ENCODE measurements at regions not wholly inside any gene's neighbourhood (a gene's known extent, or its start where the extent isn't known, plus 50 kb on each side); places are given as distances from the start of the nearest gene placed in this dataset.

- Mint-ChIP-seq H3K9me3 (ENCODE audit: low read depth) (peaks cover 13% of the 10 kb centered on the region), H3K27ac (no peak overlapping the region), H3K27me3 (peaks cover 5% of the 10 kb centered on the region), H3K4me1 (ENCODE audit: low read depth) (peaks cover 26% of the 10 kb centered on the region), H3K36me3 (ENCODE audit: insufficient read depth) (peaks cover 3% of the 10 kb centered on the region), H3K4me3 (ENCODE audit: low read depth) (no peak overlapping the region)
- TF ChIP-seq CTCF (IDR thresholded peaks at IDR 0.05; ENCODE audit: unreplicated experiment) = no peak
- no peak for DNase-seq (ENCODE audit: low spot score, unreplicated experiment)
Measured at GRCh38 chr2:136210455-136210805, 92.5 kb upstream of the CXCR4 start.

GRCh38 chr2:136209561-136210454, 91.9 kb upstream of the CXCR4 start:
- H3K27me3 Mint-ChIP-seq = peaks cover 7% of the 10 kb centered on the region
- DNase-seq (ENCODE audit: low spot score, unreplicated experiment) = no peak
- no peak for TF ChIP-seq CTCF (IDR thresholded peaks at IDR 0.05; ENCODE audit: unreplicated experiment)
- H3K4me1 Mint-ChIP-seq (ENCODE audit: low read depth) = peaks cover 21% of the 10 kb centered on the region
- H3K36me3 Mint-ChIP-seq (ENCODE audit: insufficient read depth) = peaks cover 3% of the 10 kb centered on the region
- H3K27ac Mint-ChIP-seq = no peak overlapping the region
- H3K9me3 Mint-ChIP-seq (ENCODE audit: low read depth) = peaks cover 14% of the 10 kb centered on the region
- H3K4me3 Mint-ChIP-seq (ENCODE audit: low read depth) = no peak overlapping the region

- Mint-ChIP-seq H3K27ac (no peak overlapping the region), H3K9me3 (ENCODE audit: low read depth) (peaks cover 18% of the 10 kb centered on the region), H3K27me3 (peaks cover 7% of the 10 kb centered on the region), H3K4me1 (ENCODE audit: low read depth) (peaks cover 11% of the 10 kb centered on the region), H3K36me3 (ENCODE audit: insufficient read depth) (peaks cover 3% of the 10 kb centered on the region), H3K4me3 (ENCODE audit: low read depth) (no peak overlapping the region)
- TF ChIP-seq CTCF (IDR thresholded peaks at IDR 0.05; ENCODE audit: unreplicated experiment) = no peak
- DNase-seq (ENCODE audit: low spot score, unreplicated experiment) = no peak
Measured at GRCh38 chr2:136208682-136209420, 90.9 kb upstream of the CXCR4 start.

GRCh38 chr2:136207665-136208064, 89.7 kb upstream of the CXCR4 start:
- Mint-ChIP-seq H3K36me3 (ENCODE audit: insufficient read depth) (peaks cover 3% of the 10 kb centered on the region), H3K27me3 (peaks cover 7% of the 10 kb centered on the region), H3K4me3 (ENCODE audit: low read depth) (no peak overlapping the region), H3K27ac (no peak overlapping the region), H3K4me1 (ENCODE audit: low read depth) (peaks cover 6% of the 10 kb centered on the region), H3K9me3 (ENCODE audit: low read depth) (peaks cover 20% of the 10 kb centered on the region)
- no peak for DNase-seq (ENCODE audit: low spot score, unreplicated experiment)
- TF ChIP-seq CTCF (IDR thresholded peaks at IDR 0.05; ENCODE audit: unreplicated experiment) = no peak

- Mint-ChIP-seq H3K27ac (no peak overlapping the region), H3K4me3 (ENCODE audit: low read depth) (no peak overlapping the region), H3K4me1 (ENCODE audit: low read depth) (peaks cover 6% of the 10 kb centered on the region), H3K9me3 (ENCODE audit: low read depth) (peaks cover 21% of the 10 kb centered on the region), H3K27me3 (peaks cover 7% of the 10 kb centered on the region), H3K36me3 (ENCODE audit: insufficient read depth) (peaks cover 3% of the 10 kb centered on the region)
- no peak for DNase-seq (ENCODE audit: low spot score, unreplicated experiment)
- no peak for TF ChIP-seq CTCF (IDR thresholded peaks at IDR 0.05; ENCODE audit: unreplicated experiment)
Measured at GRCh38 chr2:136207030-136207623, 89.2 kb upstream of the CXCR4 start.
